ENCODE measurements at regions not wholly inside any gene's neighbourhood (a gene's known extent, or its start where the extent isn't known, plus 50 kb on each side); places are given as distances from the start of the nearest gene placed in this dataset.

DNA sequence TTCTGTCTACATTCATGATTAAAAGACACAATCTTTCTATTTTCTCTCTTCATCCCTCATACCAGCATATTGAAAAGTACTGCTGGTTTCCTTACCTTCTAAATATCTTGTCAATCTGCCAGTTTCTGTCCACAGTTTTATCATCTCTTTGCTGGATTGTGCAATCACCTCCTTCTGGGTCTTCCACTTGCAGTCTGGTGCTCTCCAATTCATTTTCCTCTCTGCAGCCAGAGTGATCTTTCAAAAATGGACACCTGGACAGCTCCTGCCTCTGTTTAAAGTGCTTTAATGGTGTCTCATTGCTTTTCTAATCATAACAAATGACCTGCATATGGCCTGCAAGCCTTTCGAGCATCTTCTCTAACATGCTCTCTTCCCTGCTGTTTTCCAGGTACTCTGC lies 94.0 kb downstream of the C1QL2 start:
- Histone ChIP-seq H3K27ac (ENCODE audit: low read length) (no peak overlapping the region), H3K4me3 (ENCODE audit: low read length) (no peak overlapping the region), H3K9me3 (ENCODE audit: control insufficient read depth, insufficient read depth, low read length) (no peaks in the 10 kb centered on the region), H3K4me1 (ENCODE audit: control insufficient read depth, insufficient read depth, low read length) (no peaks in the 10 kb centered on the region), H3K27me3 (ENCODE audit: control insufficient read depth, insufficient read depth, low read length) (no peaks in the 10 kb centered on the region), H3K36me3 (ENCODE audit: control insufficient read depth, insufficient read depth, low read length) (no peaks in the 10 kb centered on the region)
- TF ChIP-seq, protein P1, sequence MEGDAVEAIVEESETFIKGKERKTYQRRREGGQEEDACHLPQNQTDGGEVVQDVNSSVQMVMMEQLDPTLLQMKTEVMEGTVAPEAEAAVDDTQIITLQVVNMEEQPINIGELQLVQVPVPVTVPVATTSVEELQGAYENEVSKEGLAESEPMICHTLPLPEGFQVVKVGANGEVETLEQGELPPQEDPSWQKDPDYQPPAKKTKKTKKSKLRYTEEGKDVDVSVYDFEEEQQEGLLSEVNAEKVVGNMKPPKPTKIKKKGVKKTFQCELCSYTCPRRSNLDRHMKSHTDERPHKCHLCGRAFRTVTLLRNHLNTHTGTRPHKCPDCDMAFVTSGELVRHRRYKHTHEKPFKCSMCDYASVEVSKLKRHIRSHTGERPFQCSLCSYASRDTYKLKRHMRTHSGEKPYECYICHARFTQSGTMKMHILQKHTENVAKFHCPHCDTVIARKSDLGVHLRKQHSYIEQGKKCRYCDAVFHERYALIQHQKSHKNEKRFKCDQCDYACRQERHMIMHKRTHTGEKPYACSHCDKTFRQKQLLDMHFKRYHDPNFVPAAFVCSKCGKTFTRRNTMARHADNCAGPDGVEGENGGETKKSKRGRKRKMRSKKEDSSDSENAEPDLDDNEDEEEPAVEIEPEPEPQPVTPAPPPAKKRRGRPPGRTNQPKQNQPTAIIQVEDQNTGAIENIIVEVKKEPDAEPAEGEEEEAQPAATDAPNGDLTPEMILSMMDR (IDR thresholded peaks at IDR 0.05), result no peak
- intact Hi-C loops (cut with micrococcal nuclease), result no loop called here
- DNase-seq (no peak), ATAC-seq (no peak)
- H3K9me3 Mint-ChIP-seq, result no peaks in the 10 kb centered on the region
- H3K27ac Mint-ChIP-seq, result no peak overlapping the region
- no peaks in the 10 kb centered on the region for H3K27me3 Mint-ChIP-seq (ENCODE audit: low read depth in 2 of 2)
- H3K4me1 Mint-ChIP-seq, result no peaks in the 10 kb centered on the region
- 75% methylated on average over 1 of the region's 1 CpG for WGBS (ENCODE audit: insufficient coverage)
- no peak overlapping the region for H3K4me3 Mint-ChIP-seq
- no peaks in the 10 kb centered on the region for H3K36me3 Mint-ChIP-seq

DNA sequence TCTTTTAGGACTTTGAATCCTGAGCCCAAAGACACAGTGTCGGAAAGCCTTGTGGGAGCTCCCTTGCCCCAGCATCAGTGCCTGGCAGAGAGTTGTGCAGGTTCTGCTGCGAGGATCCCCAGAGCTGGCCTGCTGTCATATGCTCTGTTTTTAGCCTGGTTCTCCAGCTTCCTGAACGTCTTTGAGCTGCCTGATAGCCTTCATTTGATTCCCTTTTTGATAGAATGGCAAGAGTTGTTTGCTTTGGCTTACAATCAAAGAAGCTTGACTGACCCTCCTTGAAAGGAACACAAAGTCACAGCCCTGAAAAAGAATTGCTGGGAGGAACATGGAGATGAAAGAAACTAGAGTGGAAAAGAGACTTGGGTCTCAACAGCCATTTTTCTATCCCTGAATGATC lies 95.4 kb downstream of the C1QL2 start:
- H3K9me3 Mint-ChIP-seq, result no peaks in the 10 kb centered on the region
- ATAC-seq (no peak), DNase-seq (no peak)
- H3K36me3 Mint-ChIP-seq, result no peaks in the 10 kb centered on the region
- Histone ChIP-seq H3K36me3 (ENCODE audit: control insufficient read depth, insufficient read depth, low read length) (no peaks in the 10 kb centered on the region), H3K27ac (ENCODE audit: low read length) (no peak overlapping the region), H3K4me1 (ENCODE audit: control insufficient read depth, insufficient read depth, low read length) (no peaks in the 10 kb centered on the region), H3K4me3 (ENCODE audit: low read length) (no peak overlapping the region), H3K27me3 (ENCODE audit: control insufficient read depth, insufficient read depth, low read length) (no peaks in the 10 kb centered on the region), H3K9me3 (ENCODE audit: control insufficient read depth, insufficient read depth, low read length) (no peaks in the 10 kb centered on the region)
- no peak overlapping the region for H3K4me3 Mint-ChIP-seq
- no peaks in the 10 kb centered on the region for H3K27me3 Mint-ChIP-seq (ENCODE audit: low read depth in 2 of 2)
- H3K4me1 Mint-ChIP-seq, result no peaks in the 10 kb centered on the region
- no peak overlapping the region for H3K27ac Mint-ChIP-seq
- TF ChIP-seq, protein P1 (IDR thresholded peaks at IDR 0.05), result no peak
- 62% methylated on average over 3 of the region's 3 CpGs for WGBS (ENCODE audit: insufficient coverage)
- intact Hi-C loops (cut with micrococcal nuclease), result no loop called here

DNA sequence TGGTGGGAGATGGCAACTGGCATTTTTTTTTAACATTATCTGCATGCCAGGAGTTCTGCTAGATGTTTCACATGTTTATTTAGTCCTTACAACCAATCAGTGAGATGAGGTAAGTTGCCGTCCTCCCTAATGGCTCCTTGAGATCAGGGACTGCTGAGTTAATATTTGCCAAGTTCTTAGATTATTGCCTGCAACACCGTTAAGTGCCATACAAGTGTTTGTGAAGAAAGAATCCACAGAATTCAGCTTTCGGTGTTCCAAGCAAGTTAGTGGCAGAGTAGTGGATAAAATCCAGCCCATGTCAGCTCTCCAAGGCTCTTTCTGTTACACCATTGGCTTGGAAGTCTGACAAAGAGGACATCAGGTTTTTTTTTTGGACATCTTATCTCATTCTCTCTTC lies 95.9 kb downstream of the C1QL2 start:
- H3K27ac Mint-ChIP-seq, result no peak overlapping the region

DNA sequence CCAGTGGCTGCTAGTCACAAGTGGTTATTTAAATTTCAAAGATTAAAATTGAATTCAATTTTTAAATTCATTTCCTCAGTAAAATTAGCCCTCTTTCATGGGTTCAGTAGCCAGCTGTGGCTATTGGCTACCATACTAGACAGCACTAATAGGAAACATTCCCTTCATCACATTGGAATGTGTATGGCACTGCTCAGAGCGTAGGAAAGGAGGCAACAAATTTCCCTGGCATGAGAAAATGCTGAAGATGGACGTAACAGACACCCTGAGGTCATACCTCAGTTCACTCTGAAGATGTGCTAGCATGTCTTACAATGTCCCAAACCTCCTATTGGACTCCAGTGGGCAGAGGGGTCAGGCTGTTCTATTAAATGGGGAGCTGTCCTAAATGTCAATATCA lies 96.4 kb downstream of the C1QL2 start:
- WGBS (ENCODE audit: insufficient coverage), result 64% methylated on average over 2 of the region's 2 CpGs

More for the DNA sequence above, 95.9 kb downstream of the C1QL2 start:
- no peaks in the 10 kb centered on the region for H3K4me1 ChIP-seq (ENCODE audit: control insufficient read depth, insufficient read depth, low read length)
- Mint-ChIP-seq H3K4me3 (no peak overlapping the region), H3K27me3 (ENCODE audit: low read depth in 2 of 2) (no peaks in the 10 kb centered on the region), H3K36me3 (no peaks in the 10 kb centered on the region), H3K9me3 (no peaks in the 10 kb centered on the region), H3K4me1 (no peaks in the 10 kb centered on the region)
- 82% methylated on average over 3 of the region's 3 CpGs for WGBS (ENCODE audit: insufficient coverage)
- H3K27ac ChIP-seq (ENCODE audit: low read length), result no peak overlapping the region
- TF ChIP-seq, protein P1 (IDR thresholded peaks at IDR 0.05), result no peak
- no peak overlapping the region for H3K4me3 ChIP-seq (ENCODE audit: low read length)
- H3K9me3 ChIP-seq (ENCODE audit: control insufficient read depth, insufficient read depth, low read length), result no peaks in the 10 kb centered on the region
- intact Hi-C loops (cut with micrococcal nuclease), result no loop called here
- DNase-seq (no peak), ATAC-seq (no peak)
- no peaks in the 10 kb centered on the region for H3K36me3 ChIP-seq (ENCODE audit: control insufficient read depth, insufficient read depth, low read length)
- no peaks in the 10 kb centered on the region for H3K27me3 ChIP-seq (ENCODE audit: control insufficient read depth, insufficient read depth, low read length)

More for the DNA sequence above, 96.4 kb downstream of the C1QL2 start:
- no peaks in the 10 kb centered on the region for H3K36me3 Mint-ChIP-seq
- H3K9me3 ChIP-seq (ENCODE audit: control insufficient read depth, insufficient read depth, low read length), result no peaks in the 10 kb centered on the region
- intact Hi-C loops (cut with micrococcal nuclease), result no loop called here
- no peak overlapping the region for H3K27ac ChIP-seq (ENCODE audit: low read length)
- no peaks in the 10 kb centered on the region for H3K27me3 Mint-ChIP-seq (ENCODE audit: low read depth in 2 of 2)
- DNase-seq, result no peak
- H3K4me3 ChIP-seq (ENCODE audit: low read length), result no peak overlapping the region
- no peaks in the 10 kb centered on the region for H3K4me1 ChIP-seq (ENCODE audit: control insufficient read depth, insufficient read depth, low read length)
- no peaks in the 10 kb centered on the region for H3K36me3 ChIP-seq (ENCODE audit: control insufficient read depth, insufficient read depth, low read length)
- H3K27ac Mint-ChIP-seq, result no peak overlapping the region
- H3K27me3 ChIP-seq (ENCODE audit: control insufficient read depth, insufficient read depth, low read length), result no peaks in the 10 kb centered on the region
- TF ChIP-seq, protein P1 (IDR thresholded peaks at IDR 0.05), result no peak
- ATAC-seq, result no peak
- no peaks in the 10 kb centered on the region for H3K9me3 Mint-ChIP-seq
- no peak overlapping the region for H3K4me3 Mint-ChIP-seq
- H3K4me1 Mint-ChIP-seq, result no peaks in the 10 kb centered on the region

All from natural killer cell (primary cell).